ENCODE measurements at regions not wholly inside any gene's neighbourhood (a gene's known extent, or its start where the extent isn't known, plus 50 kb on each side); places are given as distances from the start of the nearest gene placed in this dataset.

DNA sequence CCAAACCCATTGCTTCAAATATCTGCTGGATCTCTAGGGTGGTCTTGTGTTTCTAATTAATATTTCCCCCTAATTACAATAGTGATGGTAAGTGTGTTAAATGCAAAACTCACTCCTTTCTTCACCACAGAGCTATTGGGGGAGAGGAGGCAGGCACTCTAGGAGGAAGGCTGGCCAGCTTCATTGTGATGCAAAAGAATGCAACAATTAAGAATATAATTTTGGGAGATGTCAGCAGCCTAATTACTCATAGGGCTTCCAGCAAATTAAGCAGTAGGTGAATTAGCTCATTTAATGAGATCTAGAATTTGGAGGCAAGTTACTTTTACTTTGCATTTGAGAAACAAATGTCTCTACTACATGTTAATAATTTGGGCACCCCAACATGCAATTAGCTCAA, 560.4 kb upstream of the DAB1 start:
- TF ChIP-seq, protein P1, sequence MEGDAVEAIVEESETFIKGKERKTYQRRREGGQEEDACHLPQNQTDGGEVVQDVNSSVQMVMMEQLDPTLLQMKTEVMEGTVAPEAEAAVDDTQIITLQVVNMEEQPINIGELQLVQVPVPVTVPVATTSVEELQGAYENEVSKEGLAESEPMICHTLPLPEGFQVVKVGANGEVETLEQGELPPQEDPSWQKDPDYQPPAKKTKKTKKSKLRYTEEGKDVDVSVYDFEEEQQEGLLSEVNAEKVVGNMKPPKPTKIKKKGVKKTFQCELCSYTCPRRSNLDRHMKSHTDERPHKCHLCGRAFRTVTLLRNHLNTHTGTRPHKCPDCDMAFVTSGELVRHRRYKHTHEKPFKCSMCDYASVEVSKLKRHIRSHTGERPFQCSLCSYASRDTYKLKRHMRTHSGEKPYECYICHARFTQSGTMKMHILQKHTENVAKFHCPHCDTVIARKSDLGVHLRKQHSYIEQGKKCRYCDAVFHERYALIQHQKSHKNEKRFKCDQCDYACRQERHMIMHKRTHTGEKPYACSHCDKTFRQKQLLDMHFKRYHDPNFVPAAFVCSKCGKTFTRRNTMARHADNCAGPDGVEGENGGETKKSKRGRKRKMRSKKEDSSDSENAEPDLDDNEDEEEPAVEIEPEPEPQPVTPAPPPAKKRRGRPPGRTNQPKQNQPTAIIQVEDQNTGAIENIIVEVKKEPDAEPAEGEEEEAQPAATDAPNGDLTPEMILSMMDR (conservative IDR thresholded peaks at IDR 0.05; ENCODE audit: low read depth, low read length) = no peak
- no peak for TF ChIP-seq EZH2 (IDR thresholded peaks at IDR 0.05; ENCODE audit: low read length, unreplicated experiment)
- no peak for TF ChIP-seq EZH2phosphoT487 (IDR thresholded peaks at IDR 0.05; ENCODE audit: borderline replicate concordance, low read length)

All from PC-3 (cell line).